Common myeloid progenitor, CD34-positive (primary cell): ENCODE measurements at regions not wholly inside any gene's neighbourhood (a gene's known extent, or its start where the extent isn't known, plus 50 kb on each side); places are given as distances from the start of the nearest gene placed in this dataset.
"Not testable (repeated sequence)": the region's sequence is repeated elsewhere in the genome, so short reads cannot be mapped to it uniquely, and the experiment has no call there.

ENCODE experiments used
- CTCF ChIA-PET: fragments of 350-600 bp; sonication (Branson Sonifier 250); formaldehyde crosslinking; loops from one replicate; lab custom pipeline; 2021; ENCODE audit warnings: antibody characterized with exemption; lab: Charles Lee
- POLR2A ChIA-PET: fragments of 350-600 bp; sonication (Branson Sonifier 250); formaldehyde crosslinking; loops from one replicate; lab custom pipeline; 2021; ENCODE audit warnings: antibody characterized with exemption; lab: Charles Lee
- DNase-seq, 3 donors: peaks; one replicate each; pipeline versions ENCODE4 v3.0.0 to v3.0.0-alpha.2; 2013
- H3K27ac ChIP-seq, 2 experiments: 1 replicate in 1 of 2; 2 replicates in 1 of 2; pipeline ENCODE4 v1.7.0; 2013; ENCODE audit warnings: inconsistent platforms in 2 of 2, low read length in 2 of 2, mild to moderate bottlenecking in 2 of 2, low read depth in 1 of 2, moderate library complexity in 1 of 2; ENCODE audit not compliant: severe bottlenecking in 2 of 2, insufficient read depth in 1 of 2, poor library complexity in 1 of 2
- H3K27me3 ChIP-seq, 5 experiments: replicated peaks in 2 of 5; 1 replicate in 3 of 5; 2 replicates in 2 of 5; pipeline versions ENCODE4 v1.6.1 to v1.7.0; 2013; ENCODE audit warnings: low read length in 4 of 5, mild to moderate bottlenecking in 2 of 5, moderate library complexity in 2 of 5, inconsistent platforms in 1 of 5; ENCODE audit not compliant: insufficient read depth in 5 of 5, control insufficient read depth in 4 of 5
- H3K36me3 ChIP-seq, 4 experiments: 1 replicate in 2 of 4; 2 replicates in 2 of 4; pipeline versions ENCODE4 v1.6.1 to v1.7.0; 2013; ENCODE audit warnings: low read length in 3 of 4, control low read depth in 1 of 4, mild to moderate bottlenecking in 1 of 4; ENCODE audit not compliant: control insufficient read depth in 4 of 4, insufficient read depth in 4 of 4
- H3K4me1 ChIP-seq, 4 experiments: 1 replicate in 3 of 4; 2 replicates in 1 of 4; pipeline versions ENCODE4 v1.6.1 to v1.7.1; 2013; ENCODE audit warnings: low read length in 3 of 4, mild to moderate bottlenecking in 3 of 4, control low read depth in 1 of 4, inconsistent platforms in 1 of 4, moderate library complexity in 1 of 4; ENCODE audit not compliant: control insufficient read depth in 4 of 4, insufficient read depth in 4 of 4; ENCODE audit errors: control extremely low read depth in 1 of 4
- H3K4me3 ChIP-seq, 7 experiments: 1 replicate in 4 of 7; 2 replicates in 3 of 7; pipeline versions ENCODE4 v1.5.1 to v1.7.0; 2013; ENCODE audit warnings: mild to moderate bottlenecking in 7 of 7, low read length in 6 of 7, moderate library complexity in 6 of 7, inconsistent platforms in 2 of 7, low read depth in 2 of 7, control low read depth in 1 of 7; ENCODE audit not compliant: insufficient read depth in 4 of 7, control insufficient read depth in 1 of 7; ENCODE audit errors: extremely low read depth in 1 of 7
- H3K9me3 ChIP-seq, 5 experiments: 1 replicate in 4 of 5; 2 replicates in 1 of 5; pipeline versions ENCODE4 v1.6.1 to v1.7.1; 2013; ENCODE audit warnings: low read length in 4 of 5, mild to moderate bottlenecking in 2 of 5, inconsistent platforms in 1 of 5, low read depth in 1 of 5, moderate library complexity in 1 of 5; ENCODE audit not compliant: control insufficient read depth in 4 of 5, insufficient read depth in 2 of 5; ENCODE audit errors: control extremely low read depth in 1 of 5
- whole genome bisulfite sequencing: methylation state at CpG from one replicate; pipeline ENCODE4 v1.1.5; 2013; ENCODE audit not compliant: insufficient coverage; 5-methylcytosine and 5-hydroxymethylcytosine counted together

DNA sequence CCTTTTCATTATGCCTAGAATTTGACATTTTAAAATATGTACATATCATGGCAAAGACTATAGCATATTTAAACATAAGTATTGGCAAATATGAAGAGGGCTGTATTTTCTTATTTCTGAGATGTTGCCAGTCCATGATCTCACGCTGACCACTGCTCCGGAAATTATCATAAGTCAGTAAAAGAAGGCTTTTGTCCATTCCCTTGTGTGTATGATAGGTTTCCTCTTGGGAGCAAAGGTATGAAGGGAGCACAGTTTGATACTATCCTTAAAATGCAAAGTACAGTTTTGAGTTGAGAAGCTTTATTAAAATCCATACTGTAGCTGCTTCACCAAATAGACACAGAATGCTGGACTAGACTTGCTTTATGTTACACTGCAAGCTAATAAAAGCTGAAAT lies 52.6 kb upstream of the AGA start:
- no peak for DNase-seq
- Histone ChIP-seq H3K36me3 (no peaks in the 10 kb centered on the region), H3K9me3 (peaks cover 0 to 4% (median 0%) of the 10 kb centered on the region in 5 experiments), H3K4me3 (no peak overlapping the region), H3K4me1 (no peaks in the 10 kb centered on the region), H3K27me3 (no peaks in the 10 kb centered on the region), H3K27ac (no peak overlapping the region)
- ChIA-PET POLR2A (no interaction called here), CTCF (no interaction called here)
- 100% methylated on average over 2 of the region's 2 CpGs for WGBS

DNA sequence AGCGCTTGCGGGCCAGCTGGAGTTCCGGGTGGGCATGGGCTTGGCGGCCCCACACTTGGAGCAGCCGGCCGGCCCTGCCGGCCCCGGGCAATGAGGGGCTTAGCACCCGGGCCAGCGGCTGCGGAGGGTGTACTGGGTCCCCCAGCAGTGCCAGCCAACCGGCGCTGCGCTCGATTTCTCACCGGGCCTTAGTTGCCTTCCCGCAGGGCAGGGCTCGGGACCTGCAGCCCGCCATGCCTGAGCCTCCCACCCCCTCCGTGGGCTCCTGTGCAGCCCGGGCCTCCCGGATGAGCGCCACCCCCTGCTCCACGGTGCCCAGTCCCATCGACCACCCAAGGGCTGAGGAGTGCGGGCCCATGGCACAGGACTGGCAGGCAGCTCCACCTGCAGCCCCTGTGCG lies 53.4 kb upstream of the AGA start:
- POLR2A ChIA-PET, H3K9me3 ChIP-seq, H3K4me3 ChIP-seq, H3K27ac ChIP-seq, H3K36me3 ChIP-seq, DNase-seq, CTCF ChIA-PET, H3K4me1 ChIP-seq, H3K27me3 ChIP-seq: not testable (repeated sequence)
- 100% methylated on average over 15 of the region's 27 CpGs for WGBS

- Histone ChIP-seq H3K36me3 (no peaks in the 10 kb centered on the region), H3K27ac (no peak overlapping the region), H3K4me3 (no peak overlapping the region), H3K9me3 (peaks cover 0 to 4% (median 0%) of the 10 kb centered on the region in 5 experiments), H3K4me1 (no peaks in the 10 kb centered on the region), H3K27me3 (no peaks in the 10 kb centered on the region)
- POLR2A ChIA-PET: no interaction called here
- 95% methylated on average over 11 of the region's 14 CpGs for WGBS
- CTCF ChIA-PET: no interaction called here
- DNase-seq: no peak
Observed at GRCh38 chr4:177499537-177499936, 57.3 kb upstream of the AGA start.

- Histone ChIP-seq H3K4me3 (no peak overlapping the region), H3K27me3 (no peaks in the 10 kb centered on the region), H3K4me1 (no peaks in the 10 kb centered on the region), H3K36me3 (no peaks in the 10 kb centered on the region), H3K27ac (no peak overlapping the region), H3K9me3 (no peaks in the 10 kb centered on the region)
- 91% methylated on average over 7 of the region's 9 CpGs for WGBS
- ChIA-PET POLR2A (no interaction called here), CTCF (no interaction called here)
- no peak for DNase-seq
Observed at GRCh38 chr4:177505171-177505615, 63.0 kb upstream of the AGA start.

GRCh38 chr4:177508662-177509061 lies 66.4 kb upstream of the AGA start:
- no peaks in the 10 kb centered on the region for H3K27me3 ChIP-seq
- no peak overlapping the region for H3K27ac ChIP-seq
- H3K4me1 ChIP-seq: no peaks in the 10 kb centered on the region
- POLR2A ChIA-PET: no interaction called here
- CTCF ChIA-PET: interaction anchor here (0.8 kb wide), 1 partner anchor 133 kb away, joined by 3 read pairs; no protein-coding TSS in a partner anchor
- no peaks in the 10 kb centered on the region for H3K9me3 ChIP-seq
- no peak for DNase-seq
- H3K36me3 ChIP-seq: no peaks in the 10 kb centered on the region
- no peak overlapping the region for H3K4me3 ChIP-seq
- WGBS: 100% methylated on average over 3 of the region's 6 CpGs

DNA sequence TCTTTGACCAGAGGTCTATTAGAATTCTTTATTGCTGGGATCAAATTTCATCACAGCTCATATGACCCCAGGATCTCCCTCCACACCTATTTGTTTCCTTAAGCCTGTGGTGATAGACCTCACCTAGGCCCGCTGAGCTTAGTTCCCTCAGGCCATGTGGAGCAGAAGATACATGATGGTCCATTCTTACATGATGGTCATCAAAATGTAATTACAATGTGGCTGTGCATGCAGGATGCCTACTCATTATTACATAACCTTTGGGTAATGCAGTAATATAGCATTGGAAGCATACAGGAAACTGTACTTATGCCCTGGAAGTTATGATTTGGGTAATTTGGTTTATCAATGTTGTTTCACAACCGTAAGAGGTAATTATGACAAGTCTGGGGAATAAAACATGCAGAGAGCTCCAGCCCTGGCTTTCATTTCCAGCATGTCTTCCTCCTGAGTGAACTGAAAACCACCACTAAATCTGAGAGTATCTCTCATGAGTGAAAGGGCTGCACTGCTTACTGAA lies 67.0 kb upstream of the AGA start:
- CTCF ChIA-PET: no interaction called here
- Histone ChIP-seq H3K27ac (no peak overlapping the region), H3K36me3 (no peaks in the 10 kb centered on the region), H3K9me3 (no peaks in the 10 kb centered on the region), H3K27me3 (no peaks in the 10 kb centered on the region), H3K4me3 (no peak overlapping the region), H3K4me1 (no peaks in the 10 kb centered on the region)
- DNase-seq: no peak
- WGBS: 14% methylated on average over 1 of the region's 2 CpGs
- POLR2A ChIA-PET: no interaction called here

DNA sequence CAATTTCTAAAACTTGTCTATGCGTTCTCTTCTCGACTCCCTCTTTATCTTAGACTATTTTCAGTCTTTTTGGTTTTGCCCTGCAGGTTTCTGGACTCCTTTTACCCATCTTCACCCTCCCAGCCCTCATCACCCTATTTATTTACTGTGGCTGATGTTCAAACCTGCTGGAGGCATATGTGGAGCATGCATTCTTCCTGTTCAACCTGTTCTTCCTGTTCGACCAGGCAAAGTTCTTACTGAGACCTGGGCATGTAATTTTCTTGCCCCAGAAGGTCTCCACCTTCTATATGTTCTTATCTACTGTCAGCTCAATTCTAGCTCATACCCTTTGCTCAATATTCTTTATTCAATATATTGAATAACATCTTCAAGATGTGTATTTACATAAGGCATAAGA lies 69.4 kb upstream of the AGA start:
- Histone ChIP-seq H3K27me3 (no peaks in the 10 kb centered on the region), H3K9me3 (no peaks in the 10 kb centered on the region), H3K4me1 (no peaks in the 10 kb centered on the region), H3K27ac (no peak overlapping the region), H3K36me3 (no peaks in the 10 kb centered on the region), H3K4me3 (no peak overlapping the region)
- CTCF ChIA-PET: no interaction called here
- POLR2A ChIA-PET: no interaction called here
- WGBS: 95% methylated on average over 3 of the region's 3 CpGs
- DNase-seq: no peak
